Endodermal cell (in vitro differentiated cells): ENCODE measurements at regions not wholly inside any gene's neighbourhood (a gene's known extent, or its start where the extent isn't known, plus 50 kb on each side); places are given as distances from the start of the nearest gene placed in this dataset.

Source experiments
- DNase-seq: peaks from one replicate; pipeline ENCODE4 v3.0.0-alpha.2; 2017
- H3K27ac ChIP-seq: 2 replicates; pipeline ENCODE4 v1.5.1; 2013; ENCODE audit warnings: mild to moderate bottlenecking, low read depth, low read length, moderate library complexity
- H3K27me3 ChIP-seq: 2 replicates; pipeline ENCODE4 v1.6.1; 2013; ENCODE audit warnings: mild to moderate bottlenecking, low read length, moderate library complexity; ENCODE audit not compliant: insufficient read depth, control insufficient read depth, poor library complexity, severe bottlenecking
- H3K36me3 ChIP-seq: 2 replicates; pipeline ENCODE4 v1.7.0; 2013; ENCODE audit warnings: mild to moderate bottlenecking, low read length, moderate library complexity; ENCODE audit not compliant: control insufficient read depth, insufficient read depth
- H3K4me1 ChIP-seq: one replicate; pipeline ENCODE4 v1.7.0; 2013; ENCODE audit warnings: low read length; ENCODE audit not compliant: control insufficient read depth, insufficient read depth
- H3K4me3 ChIP-seq: 2 replicates; pipeline ENCODE4 v1.5.1; 2013; ENCODE audit warnings: mild to moderate bottlenecking, low read length, moderate library complexity
- H3K9ac ChIP-seq: 2 replicates; pipeline ENCODE4 v1.6.1; 2013; ENCODE audit warnings: mild to moderate bottlenecking, low read length, moderate library complexity; ENCODE audit not compliant: poor library complexity, severe bottlenecking; ENCODE audit errors: extremely low read depth
- H3K9me3 ChIP-seq: 2 replicates; pipeline ENCODE4 v1.6.1; 2013; ENCODE audit warnings: mild to moderate bottlenecking, low read length, moderate library complexity; ENCODE audit not compliant: control insufficient read depth
- H3K27ac Mint-ChIP-seq: 2 replicates; pipeline ENCODE4 v1.8.0; 2020; ENCODE audit warnings: mixed read lengths
- H3K27me3 Mint-ChIP-seq: 2 replicates; pipeline ENCODE4 v1.8.0; 2021; ENCODE audit warnings: mild to moderate bottlenecking, mixed read lengths; ENCODE audit not compliant: insufficient read depth
- H3K36me3 Mint-ChIP-seq: 2 replicates; pipeline ENCODE4 v1.8.0; 2020; ENCODE audit warnings: low read depth, mixed read lengths
- H3K4me1 Mint-ChIP-seq: 2 replicates; pipeline ENCODE4 v1.8.0; 2020; ENCODE audit warnings: mixed read lengths
- H3K4me3 Mint-ChIP-seq: 2 replicates; pipeline ENCODE4 v1.8.0; 2020; ENCODE audit warnings: mild to moderate bottlenecking, moderate library complexity, mixed read lengths
- H3K9me3 Mint-ChIP-seq: 2 replicates; pipeline ENCODE4 v1.8.0; 2020; ENCODE audit warnings: mild to moderate bottlenecking, mixed read lengths
- WGBS, 2 experiments: methylation state at CpG; one replicate each; pipeline versions ENCODE4 v1.1.5 to v1.1.7; 2013; ENCODE audit warnings: missing lambda C conversion rate in 2 of 2, mixed read lengths in 1 of 2; ENCODE audit not compliant: insufficient coverage in 1 of 2, insufficient read length in 1 of 2; 5-methylcytosine and 5-hydroxymethylcytosine counted together
- TF ChIP-seq, protein P1 (sequence below): fragments of 200-600 bp; sonication (generic); conservative IDR thresholded peaks from 2 replicates; pipeline ENCODE4 v1.5.0; 2021; ENCODE audit warnings: antibody characterized with exemption, mild to moderate bottlenecking

DNA sequence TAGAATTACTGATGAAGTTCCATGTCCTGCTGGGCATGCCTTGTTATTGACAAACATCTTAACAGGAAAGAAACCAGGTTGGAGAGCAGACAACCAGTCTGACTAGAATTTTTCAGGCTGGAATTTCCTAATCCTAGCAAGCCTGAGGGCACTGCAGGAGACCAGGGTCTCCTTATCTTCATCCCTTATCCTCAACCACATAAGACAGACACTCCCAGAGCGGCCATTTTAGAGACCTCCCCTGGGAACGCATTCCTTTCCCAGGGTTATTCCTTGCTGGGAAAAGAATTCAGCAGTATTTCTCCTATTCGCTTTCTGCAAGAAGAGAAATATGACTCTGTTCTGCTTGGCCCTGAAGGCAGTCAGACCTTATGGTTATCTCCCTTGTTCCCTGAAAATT, 803.7 kb downstream of the GRIK2 start:
- peak; percentile 84 for DNase-seq

DNA sequence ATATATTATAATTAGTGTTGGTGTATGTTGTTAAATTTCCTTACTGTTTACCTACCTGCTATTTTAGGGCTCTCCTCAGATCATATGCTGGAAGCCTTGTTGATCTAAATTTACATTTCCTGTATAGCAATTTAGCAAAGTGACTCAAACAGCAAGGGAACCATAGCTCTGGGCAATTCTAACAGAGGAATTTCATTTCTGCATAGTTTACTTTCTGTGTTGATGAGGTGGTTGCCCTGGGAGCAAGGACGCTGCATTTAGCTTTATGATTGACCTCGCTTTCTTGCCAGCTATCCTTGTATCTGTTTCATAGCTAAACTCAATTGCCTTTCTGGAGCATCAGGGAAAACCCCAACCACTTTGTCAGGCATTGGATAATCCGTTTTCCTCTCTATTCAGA, 810.8 kb downstream of the GRIK2 start:
- Histone ChIP-seq H3K4me3 (no peak overlapping the region), H3K9ac (no peak overlapping the region), H3K27ac (no peak overlapping the region), H3K36me3 (no peaks in the 10 kb centered on the region), H3K27me3 (no peaks in the 10 kb centered on the region), H3K9me3 (no peaks in the 10 kb centered on the region), H3K4me1 (no peaks in the 10 kb centered on the region)
- no peak for DNase-seq
- TF ChIP-seq, protein P1, sequence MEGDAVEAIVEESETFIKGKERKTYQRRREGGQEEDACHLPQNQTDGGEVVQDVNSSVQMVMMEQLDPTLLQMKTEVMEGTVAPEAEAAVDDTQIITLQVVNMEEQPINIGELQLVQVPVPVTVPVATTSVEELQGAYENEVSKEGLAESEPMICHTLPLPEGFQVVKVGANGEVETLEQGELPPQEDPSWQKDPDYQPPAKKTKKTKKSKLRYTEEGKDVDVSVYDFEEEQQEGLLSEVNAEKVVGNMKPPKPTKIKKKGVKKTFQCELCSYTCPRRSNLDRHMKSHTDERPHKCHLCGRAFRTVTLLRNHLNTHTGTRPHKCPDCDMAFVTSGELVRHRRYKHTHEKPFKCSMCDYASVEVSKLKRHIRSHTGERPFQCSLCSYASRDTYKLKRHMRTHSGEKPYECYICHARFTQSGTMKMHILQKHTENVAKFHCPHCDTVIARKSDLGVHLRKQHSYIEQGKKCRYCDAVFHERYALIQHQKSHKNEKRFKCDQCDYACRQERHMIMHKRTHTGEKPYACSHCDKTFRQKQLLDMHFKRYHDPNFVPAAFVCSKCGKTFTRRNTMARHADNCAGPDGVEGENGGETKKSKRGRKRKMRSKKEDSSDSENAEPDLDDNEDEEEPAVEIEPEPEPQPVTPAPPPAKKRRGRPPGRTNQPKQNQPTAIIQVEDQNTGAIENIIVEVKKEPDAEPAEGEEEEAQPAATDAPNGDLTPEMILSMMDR, result no peak
- H3K4me3 Mint-ChIP-seq, result no peak overlapping the region
- no peak overlapping the region for H3K27ac Mint-ChIP-seq
- H3K9me3 Mint-ChIP-seq, result peaks cover 21% of the 10 kb centered on the region
- no peaks in the 10 kb centered on the region for H3K4me1 Mint-ChIP-seq
- 91% methylated on average over 3 of the region's 3 CpGs; no CpG with 5 or more reads in 1 of the 2 experiments for WGBS, 2 experiments
- no peaks in the 10 kb centered on the region for H3K36me3 Mint-ChIP-seq
- H3K27me3 Mint-ChIP-seq, result no peaks in the 10 kb centered on the region

More for the DNA sequence above, 803.7 kb downstream of the GRIK2 start:
- Mint-ChIP-seq H3K36me3 (peaks cover 4% of the 10 kb centered on the region), H3K9me3 (peaks cover 47% of the 10 kb centered on the region), H3K4me1 (no peaks in the 10 kb centered on the region), H3K27ac (no peak overlapping the region), H3K4me3 (no peak overlapping the region), H3K27me3 (no peaks in the 10 kb centered on the region)
- Histone ChIP-seq H3K9ac (no peak overlapping the region), H3K36me3 (no peaks in the 10 kb centered on the region), H3K27me3 (no peaks in the 10 kb centered on the region), H3K4me3 (no peak overlapping the region), H3K27ac (no peak overlapping the region), H3K9me3 (peaks cover 46% of the 10 kb centered on the region), H3K4me1 (no peaks in the 10 kb centered on the region)
- TF ChIP-seq, protein P1, result no peak
- WGBS, 2 experiments, result 86 to 92% methylated on average over 3 of the region's 3 CpGs

DNA sequence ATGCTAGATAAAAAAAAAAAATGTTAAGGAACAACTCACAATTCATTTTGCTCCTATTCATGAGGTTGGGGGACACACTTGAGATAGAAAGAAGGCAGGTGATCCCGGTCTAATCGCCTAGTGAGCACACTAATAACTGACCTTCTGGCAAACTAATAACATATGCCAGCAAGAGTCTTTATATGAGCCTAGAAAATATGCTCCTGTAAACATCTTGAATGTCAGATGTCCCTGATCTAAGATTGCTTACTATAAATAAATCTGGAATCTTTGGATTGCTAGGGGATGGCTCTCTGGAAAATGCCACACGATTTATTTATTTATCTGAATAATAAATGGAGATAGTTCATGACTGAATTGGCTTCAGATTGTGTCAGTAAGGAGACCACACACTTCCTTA, 821.9 kb downstream of the GRIK2 start:
- WGBS, 2 experiments, result 79% methylated on average over 3 of the region's 3 CpGs; no CpG with 5 or more reads in 1 of the 2 experiments
- H3K9ac ChIP-seq, result no peak overlapping the region
- H3K9me3 Mint-ChIP-seq, result no peaks in the 10 kb centered on the region
- H3K27me3 Mint-ChIP-seq, result no peaks in the 10 kb centered on the region
- no peak overlapping the region for H3K4me3 Mint-ChIP-seq
- H3K27me3 ChIP-seq, result no peaks in the 10 kb centered on the region
- H3K36me3 ChIP-seq, result no peaks in the 10 kb centered on the region
- no peaks in the 10 kb centered on the region for H3K4me1 Mint-ChIP-seq
- H3K36me3 Mint-ChIP-seq, result no peaks in the 10 kb centered on the region
- H3K9me3 ChIP-seq, result no peaks in the 10 kb centered on the region
- no peak overlapping the region for H3K4me3 ChIP-seq
- TF ChIP-seq, protein P1, result no peak
- no peak overlapping the region for H3K27ac ChIP-seq
- H3K4me1 ChIP-seq, result no peaks in the 10 kb centered on the region
- H3K27ac Mint-ChIP-seq, result no peak overlapping the region
- DNase-seq, result no peak
